Nephron progenitor cell (in vitro differentiated cells): ENCODE measurements at regions not wholly inside any gene's neighbourhood (a gene's known extent, or its start where the extent isn't known, plus 50 kb on each side); places are given as distances from the start of the nearest gene placed in this dataset.
"Not testable (repeated sequence)": the region's sequence is repeated elsewhere in the genome, so short reads cannot be mapped to it uniquely, and the experiment has no call there.

Source experiments
- DNase-seq: peaks from one replicate; pipeline ENCODE4 v3.0.0; 2021
- H3K27ac Mint-ChIP-seq: 2 replicates; pipeline ENCODE4 v1.8.0; 2021; ENCODE audit warnings: mild to moderate bottlenecking, moderate library complexity, mixed read lengths
- H3K27me3 Mint-ChIP-seq: 2 replicates; pipeline ENCODE4 v1.8.0; 2021; ENCODE audit warnings: mild to moderate bottlenecking, low read depth, mixed read lengths; ENCODE audit not compliant: poor library complexity
- H3K36me3 Mint-ChIP-seq: 2 replicates; pipeline ENCODE4 v1.8.0; 2021; ENCODE audit warnings: low read depth, mixed read lengths
- H3K4me1 Mint-ChIP-seq: 2 replicates; pipeline ENCODE4 v1.8.0; 2021; ENCODE audit warnings: mixed read lengths
- H3K4me3 Mint-ChIP-seq: 2 replicates; pipeline ENCODE4 v1.8.0; 2021; ENCODE audit warnings: mild to moderate bottlenecking, moderate library complexity, mixed read lengths
- H3K9me3 Mint-ChIP-seq: 2 replicates; pipeline ENCODE4 v1.8.0; 2021; ENCODE audit warnings: mild to moderate bottlenecking, moderate library complexity, mixed read lengths
- CTCF ChIP-seq: fragments of 200-600 bp; sonication (generic); IDR thresholded peaks from 2 replicates; pipeline ENCODE4 v1.5.0; 2021; ENCODE audit warnings: antibody characterized with exemption

DNA sequence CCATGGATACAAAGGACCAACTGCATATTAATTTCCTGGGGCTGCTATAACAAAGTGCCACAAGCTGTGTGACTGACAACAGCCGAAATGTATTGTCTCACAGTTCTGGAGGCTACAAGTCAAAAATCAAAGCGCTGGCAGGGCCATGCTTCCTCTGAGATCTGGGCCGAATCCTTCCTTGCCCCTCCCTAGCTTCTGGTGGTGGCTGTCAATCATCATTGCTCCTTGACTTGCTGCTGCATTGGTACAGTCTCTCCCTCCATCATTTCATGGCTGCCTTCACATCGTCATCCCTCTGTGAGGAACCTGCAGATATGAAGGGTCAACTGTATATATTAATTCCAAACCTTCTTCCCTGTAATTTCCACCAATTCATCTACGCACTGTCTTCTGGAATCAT, 118.3 kb downstream of the EXOC5 start:
- no peak overlapping the region for H3K4me3 Mint-ChIP-seq

GRCh38 chr14:57139173-57139572, 129.5 kb downstream of the EXOC5 start:
- H3K27ac Mint-ChIP-seq: no peak overlapping the region
- H3K4me1 Mint-ChIP-seq: peaks cover 5% of the 10 kb centered on the region
- H3K4me3 Mint-ChIP-seq: no peak overlapping the region
- H3K9me3 Mint-ChIP-seq: no peaks in the 10 kb centered on the region
- TF ChIP-seq CTCF: no peak
- H3K36me3 Mint-ChIP-seq: no peaks in the 10 kb centered on the region
- peaks cover 8% of the 10 kb centered on the region for H3K27me3 Mint-ChIP-seq
- no peak for DNase-seq

More for the DNA sequence above, 118.3 kb downstream of the EXOC5 start:
- Mint-ChIP-seq H3K27ac (no peak overlapping the region), H3K4me1 (no peaks in the 10 kb centered on the region), H3K27me3 (peaks cover 6% of the 10 kb centered on the region), H3K36me3 (no peaks in the 10 kb centered on the region), H3K9me3 (no peaks in the 10 kb centered on the region)
- TF ChIP-seq CTCF: no peak
- no peak for DNase-seq

DNA sequence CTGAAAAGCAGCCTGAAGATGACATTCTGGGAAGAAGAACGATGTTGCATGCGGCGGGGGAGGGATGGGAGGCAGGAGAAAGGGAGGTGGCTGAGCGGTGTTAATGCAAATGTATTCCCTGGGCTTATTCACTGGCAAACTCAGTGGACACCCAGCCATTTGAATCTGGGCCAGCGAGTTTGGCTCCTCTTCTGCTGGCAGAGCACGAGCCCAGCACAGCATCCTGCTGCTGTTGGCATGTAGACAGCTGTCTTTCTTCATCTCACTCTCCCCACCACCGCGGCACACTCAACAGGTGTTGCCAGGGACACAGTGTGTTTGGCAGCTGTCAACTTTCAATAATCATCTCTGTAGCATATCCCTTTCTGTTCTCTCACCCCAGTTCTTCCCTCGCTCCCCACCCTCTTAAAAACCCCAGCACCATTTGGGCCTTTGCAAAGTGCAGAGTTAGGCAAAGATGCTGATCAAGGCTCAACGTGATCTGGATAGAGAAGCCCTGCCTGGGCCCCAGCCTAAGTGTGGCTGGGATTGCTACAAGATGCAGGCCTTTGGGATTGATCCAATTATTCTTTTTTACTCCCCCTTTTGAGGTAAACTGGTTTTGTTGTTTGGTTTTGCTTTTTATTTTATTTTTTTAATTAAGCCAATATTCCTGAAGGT, 131.9 kb downstream of the EXOC5 start:
- Mint-ChIP-seq H3K9me3 (no peaks in the 10 kb centered on the region), H3K36me3 (no peaks in the 10 kb centered on the region), H3K4me1 (peaks cover 5% of the 10 kb centered on the region), H3K27ac (no peak overlapping the region), H3K27me3 (peaks cover 8% of the 10 kb centered on the region), H3K4me3 (no peak overlapping the region)
- DNase-seq: no peak
- no peak for TF ChIP-seq CTCF

DNA sequence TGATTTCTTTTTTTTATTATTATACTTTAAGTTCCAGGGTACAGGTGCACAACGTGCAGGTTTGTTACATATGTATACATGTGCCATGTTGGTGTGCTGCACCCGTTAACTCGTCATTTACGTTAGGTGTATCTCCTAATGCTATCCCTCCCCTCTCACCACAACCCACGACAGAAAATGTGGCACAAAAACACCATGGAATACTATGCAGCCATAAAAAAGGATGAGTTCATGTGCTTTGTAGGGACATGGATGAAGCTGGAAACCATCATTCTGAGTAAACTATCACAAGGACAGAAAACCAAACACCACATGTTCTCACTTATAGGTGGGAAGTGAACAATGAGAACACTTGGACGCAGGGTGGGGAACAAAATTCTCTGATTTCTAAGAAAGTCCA, 140.9 kb downstream of the EXOC5 start:
- H3K27me3 Mint-ChIP-seq, H3K36me3 Mint-ChIP-seq, H3K4me1 Mint-ChIP-seq, H3K27ac Mint-ChIP-seq, H3K9me3 Mint-ChIP-seq, H3K4me3 Mint-ChIP-seq, DNase-seq: not testable (repeated sequence)

GRCh38 chr14:57122129-57122528, 146.6 kb downstream of the EXOC5 start:
- Mint-ChIP-seq H3K27ac (no peak overlapping the region), H3K36me3 (no peaks in the 10 kb centered on the region), H3K4me3 (no peak overlapping the region), H3K4me1 (no peaks in the 10 kb centered on the region), H3K9me3 (no peaks in the 10 kb centered on the region), H3K27me3 (no peaks in the 10 kb centered on the region)
- DNase-seq: no peak
- TF ChIP-seq CTCF: no peak

GRCh38 chr14:57112072-57112807, 156.5 kb downstream of the EXOC5 start:
- H3K9me3 Mint-ChIP-seq: peaks cover 54% of the 10 kb centered on the region
- H3K4me3 Mint-ChIP-seq: peak overlapping the region; percentile 79
- H3K4me1 Mint-ChIP-seq, H3K27me3 Mint-ChIP-seq: not testable (repeated sequence)
- peak overlapping the region; percentile 95 for H3K27ac Mint-ChIP-seq
- peak; percentile 18 for DNase-seq
- peaks cover 40% of the 10 kb centered on the region for H3K36me3 Mint-ChIP-seq

DNA sequence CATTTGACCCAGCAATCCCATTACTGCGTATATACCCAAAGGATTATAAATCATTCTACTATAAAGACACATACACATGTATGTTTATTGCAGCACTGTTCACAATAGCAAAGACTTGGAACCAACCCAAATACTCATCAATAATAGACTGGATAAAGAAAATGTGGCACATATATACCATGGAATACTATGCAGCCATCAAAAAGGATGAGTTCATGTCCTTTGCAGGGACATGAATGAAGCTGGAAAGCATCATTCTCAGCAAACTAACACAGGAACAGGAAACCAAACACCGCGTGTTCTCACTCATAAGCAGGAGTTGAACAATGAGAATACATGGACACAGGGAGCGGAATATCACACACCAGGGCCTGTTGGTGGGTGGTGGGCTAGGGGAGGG, 158.3 kb downstream of the EXOC5 start:
- H3K9me3 Mint-ChIP-seq: peaks cover 67% of the 10 kb centered on the region
- H3K4me1 Mint-ChIP-seq, H3K4me3 Mint-ChIP-seq, DNase-seq, H3K27me3 Mint-ChIP-seq, H3K27ac Mint-ChIP-seq: not testable (repeated sequence)
- peaks cover 50% of the 10 kb centered on the region for H3K36me3 Mint-ChIP-seq
